GM12873 (cell line): ENCODE measurements at regions not wholly inside any gene's neighbourhood (a gene's known extent, or its start where the extent isn't known, plus 50 kb on each side); places are given as distances from the start of the nearest gene placed in this dataset.

Experiments
- TF ChIP-seq, protein P1 (sequence below): IDR thresholded peaks from 2 replicates; pipeline ENCODE4 v1.5.1; 2012; ENCODE audit warnings: low read depth, mild to moderate bottlenecking, moderate library complexity, low read length, control low read depth; ENCODE audit not compliant: insufficient read depth; ENCODE audit errors: missing control alignments

DNA sequence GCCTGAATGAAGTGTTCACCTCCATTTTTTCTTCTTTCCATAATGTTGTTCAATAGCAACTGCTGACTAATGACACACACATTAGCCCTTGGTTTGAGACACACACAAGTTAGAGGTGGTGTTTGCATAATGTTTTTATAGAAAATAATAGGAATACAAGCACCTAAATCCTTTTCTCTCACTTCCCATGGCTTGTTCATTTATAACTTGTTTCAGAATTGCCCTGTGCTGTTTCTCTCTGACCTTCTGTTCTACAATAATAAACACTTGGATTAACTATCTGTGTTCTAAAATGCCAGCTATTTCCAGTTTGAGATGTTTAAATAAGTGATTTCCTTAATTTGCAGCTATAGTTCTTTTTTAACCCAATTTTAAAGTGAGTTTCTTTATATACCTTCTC, 525.1 kb upstream of the ROBO2 start:
- TF ChIP-seq, protein P1, sequence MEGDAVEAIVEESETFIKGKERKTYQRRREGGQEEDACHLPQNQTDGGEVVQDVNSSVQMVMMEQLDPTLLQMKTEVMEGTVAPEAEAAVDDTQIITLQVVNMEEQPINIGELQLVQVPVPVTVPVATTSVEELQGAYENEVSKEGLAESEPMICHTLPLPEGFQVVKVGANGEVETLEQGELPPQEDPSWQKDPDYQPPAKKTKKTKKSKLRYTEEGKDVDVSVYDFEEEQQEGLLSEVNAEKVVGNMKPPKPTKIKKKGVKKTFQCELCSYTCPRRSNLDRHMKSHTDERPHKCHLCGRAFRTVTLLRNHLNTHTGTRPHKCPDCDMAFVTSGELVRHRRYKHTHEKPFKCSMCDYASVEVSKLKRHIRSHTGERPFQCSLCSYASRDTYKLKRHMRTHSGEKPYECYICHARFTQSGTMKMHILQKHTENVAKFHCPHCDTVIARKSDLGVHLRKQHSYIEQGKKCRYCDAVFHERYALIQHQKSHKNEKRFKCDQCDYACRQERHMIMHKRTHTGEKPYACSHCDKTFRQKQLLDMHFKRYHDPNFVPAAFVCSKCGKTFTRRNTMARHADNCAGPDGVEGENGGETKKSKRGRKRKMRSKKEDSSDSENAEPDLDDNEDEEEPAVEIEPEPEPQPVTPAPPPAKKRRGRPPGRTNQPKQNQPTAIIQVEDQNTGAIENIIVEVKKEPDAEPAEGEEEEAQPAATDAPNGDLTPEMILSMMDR, result no peak

DNA sequence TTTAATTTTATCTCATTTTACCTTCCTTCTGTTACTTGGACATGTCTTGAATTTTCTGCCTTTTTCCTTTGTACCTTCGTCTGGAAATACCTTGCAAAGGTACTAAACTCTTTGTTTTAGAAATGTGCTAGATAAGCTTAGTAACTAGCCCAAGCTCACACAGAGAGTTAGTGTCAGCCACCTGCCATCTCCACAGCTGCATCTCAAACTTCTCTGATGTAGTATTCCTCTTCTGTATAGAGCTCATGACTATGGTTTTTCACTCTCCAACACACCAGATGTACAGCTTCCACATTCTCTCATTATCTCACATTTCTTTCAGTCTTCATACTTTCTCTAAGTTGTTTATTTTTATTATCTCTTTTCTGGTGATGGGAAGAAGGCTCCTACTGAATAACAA, 516.6 kb upstream of the ROBO2 start:
- TF ChIP-seq, protein P1, result no peak

DNA sequence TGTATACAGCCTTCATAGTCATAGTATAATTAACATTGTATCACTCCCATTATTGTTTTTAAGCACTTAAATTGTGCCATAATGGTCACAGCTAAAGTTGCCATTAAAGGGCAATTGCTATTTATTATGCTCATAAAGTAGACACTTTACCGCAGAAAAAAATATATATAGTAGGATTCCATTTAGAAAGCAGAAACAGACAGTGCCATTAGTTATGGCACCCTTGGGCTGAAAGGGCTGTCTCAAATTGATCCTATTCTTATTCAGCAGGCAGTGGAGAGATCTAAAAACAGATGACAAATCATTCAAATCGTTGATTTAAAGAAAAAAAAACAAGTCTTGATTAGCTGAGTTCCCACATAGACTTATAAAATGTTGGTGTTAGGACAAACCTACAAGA, 514.2 kb upstream of the ROBO2 start:
- TF ChIP-seq, protein P1, result no peak

DNA sequence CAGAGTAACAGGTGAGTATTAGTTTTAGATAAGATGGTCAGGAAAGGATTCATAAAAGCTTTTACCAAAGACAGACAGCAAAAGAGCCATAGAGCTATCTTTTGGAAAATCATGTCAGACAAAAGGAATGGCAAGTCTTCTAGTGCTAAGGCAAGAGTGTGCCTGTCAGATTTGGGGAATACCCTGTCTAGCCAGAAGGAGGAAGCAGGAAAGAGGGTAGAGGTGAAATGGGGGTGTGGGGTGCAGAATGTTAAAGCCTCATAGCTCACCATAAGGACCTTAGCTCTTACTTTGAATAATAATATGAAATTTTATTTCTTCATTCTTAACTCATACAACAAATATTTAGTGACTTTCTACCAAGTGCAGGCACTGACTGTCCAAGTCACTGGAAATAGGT, 512.1 kb upstream of the ROBO2 start:
- TF ChIP-seq, protein P1, result no peak

DNA sequence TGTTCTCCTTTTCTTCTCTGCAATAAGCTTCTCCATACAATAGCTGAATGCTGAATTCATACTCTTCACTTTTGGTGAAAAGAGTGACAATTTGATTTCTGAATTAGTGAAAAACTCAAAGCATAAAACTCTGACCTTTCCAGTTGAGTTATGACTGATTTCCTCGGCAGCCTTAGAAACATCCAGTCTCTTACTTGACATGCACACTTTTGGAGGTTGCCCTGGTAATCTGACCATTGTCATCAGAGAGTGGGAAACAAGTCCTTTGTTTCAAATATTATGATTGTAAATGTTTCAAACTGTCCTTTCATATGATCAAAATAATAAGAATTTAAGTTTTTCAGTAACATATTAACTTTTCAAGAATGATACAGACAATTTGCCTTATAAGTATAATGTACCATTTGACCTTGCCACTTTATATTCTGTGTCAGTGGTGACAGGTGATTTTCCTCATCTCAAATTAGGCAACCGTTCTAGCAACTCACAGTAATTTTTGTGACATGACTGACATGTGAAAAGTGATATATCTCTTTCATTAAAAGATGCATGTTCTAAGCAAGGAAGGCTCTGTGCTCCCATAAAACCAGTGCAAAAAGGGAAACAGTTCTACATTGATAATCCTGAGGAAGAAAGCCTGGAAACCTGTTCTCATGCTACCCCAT, 507.6 kb upstream of the ROBO2 start:
- TF ChIP-seq, protein P1, result no peak

DNA sequence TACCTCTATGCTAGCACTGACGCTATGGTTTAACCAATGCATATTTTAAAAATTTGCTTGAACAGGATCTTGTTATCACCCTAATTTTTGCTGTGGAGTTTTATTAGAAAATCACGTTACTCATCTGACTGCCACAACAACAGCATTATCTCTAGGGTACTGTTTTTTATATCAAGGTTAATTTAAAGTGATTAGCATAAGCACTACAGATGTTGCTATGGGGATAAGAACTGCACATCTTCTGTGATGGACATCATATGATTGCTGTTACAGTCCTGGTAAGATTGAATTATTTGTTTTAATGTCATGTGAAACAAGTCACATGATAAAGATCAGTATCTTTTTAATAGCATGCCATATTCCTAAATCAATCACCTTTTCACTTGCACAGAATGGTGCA, 492.2 kb upstream of the ROBO2 start:
- TF ChIP-seq, protein P1, result no peak

DNA sequence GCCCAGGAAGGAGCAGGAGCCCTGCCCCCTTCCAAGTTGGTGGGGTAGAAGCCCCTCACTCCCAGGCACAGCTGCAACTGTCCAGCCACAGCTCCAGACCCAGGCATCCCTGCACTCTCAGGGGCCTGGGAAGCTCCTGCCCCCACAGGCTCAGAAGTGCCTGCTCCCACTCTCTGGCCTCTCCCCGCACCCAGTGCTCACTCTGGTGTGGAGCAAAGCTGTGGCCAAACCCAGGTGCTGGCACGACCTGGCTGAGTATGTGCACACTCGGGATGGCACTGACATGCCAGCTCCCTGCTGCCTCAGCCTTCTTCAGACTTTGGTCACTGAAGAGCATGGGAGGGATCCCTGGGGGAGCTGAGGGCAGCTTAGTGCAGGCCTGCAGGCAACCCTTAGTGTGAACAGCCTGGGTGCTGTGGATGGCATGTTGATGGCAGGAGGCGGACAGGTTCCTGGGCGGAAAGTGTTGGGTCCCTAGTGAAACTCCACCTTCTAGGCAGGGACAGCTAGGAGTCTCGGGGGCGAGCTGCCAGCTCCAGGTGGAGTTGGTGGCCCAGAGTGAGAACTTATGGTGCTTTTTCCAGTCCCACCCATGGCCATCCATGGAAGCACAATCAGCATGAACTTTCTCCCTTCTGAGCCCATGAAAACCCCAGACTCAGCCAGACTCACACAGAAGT, 489.2 kb upstream of the ROBO2 start:
- TF ChIP-seq, protein P1, result no peak
